Lower leg skin (tissue), 4 donors: ENCODE measurements at regions not wholly inside any gene's neighbourhood (a gene's known extent, or its start where the extent isn't known, plus 50 kb on each side); places are given as distances from the start of the nearest gene placed in this dataset.

Experiments
- DNase-seq, 2 donors: peaks; one replicate each; pipeline ENCODE4 v3.0.0-alpha.2; 2019; ENCODE audit warnings: low spot score in 2 of 2
- H3K4me3 ChIP-seq: fragments of 200-600 bp; sonication (generic); 2 replicates; pipeline ENCODE4 v1.5.1; 2017; ENCODE audit warnings: mild to moderate bottlenecking, low read depth; ENCODE audit not compliant: poor library complexity, severe bottlenecking
- CTCF ChIP-seq, 3 donors: fragments of 450-650 bp; IDR thresholded peaks; one replicate each; pipeline ENCODE4 v1.5.1; 2016; ENCODE audit warnings: antibody characterized with exemption in 3 of 3, mild to moderate bottlenecking in 3 of 3, moderate library complexity in 2 of 3
- POLR2A ChIP-seq, 2 donors: fragments of 450-650 bp; IDR thresholded peaks; one replicate each; pipeline ENCODE4 v1.6.1; 2016 to 2017; ENCODE audit warnings: antibody characterized with exemption in 2 of 2, mild to moderate bottlenecking in 1 of 2, moderate library complexity in 1 of 2
- WGBS, 2 donors: methylation state at CpG; one replicate each; pipeline ENCODE4 v1.1.5; 2018; 5-methylcytosine and 5-hydroxymethylcytosine counted together
- intact Hi-C: fragments of 100-400 bp; cut with DNase I; formaldehyde crosslinking; loops from one replicate; pipeline ENCODE4 v1.15.0; 2023; ENCODE audit warnings: low total_unique reads

DNA sequence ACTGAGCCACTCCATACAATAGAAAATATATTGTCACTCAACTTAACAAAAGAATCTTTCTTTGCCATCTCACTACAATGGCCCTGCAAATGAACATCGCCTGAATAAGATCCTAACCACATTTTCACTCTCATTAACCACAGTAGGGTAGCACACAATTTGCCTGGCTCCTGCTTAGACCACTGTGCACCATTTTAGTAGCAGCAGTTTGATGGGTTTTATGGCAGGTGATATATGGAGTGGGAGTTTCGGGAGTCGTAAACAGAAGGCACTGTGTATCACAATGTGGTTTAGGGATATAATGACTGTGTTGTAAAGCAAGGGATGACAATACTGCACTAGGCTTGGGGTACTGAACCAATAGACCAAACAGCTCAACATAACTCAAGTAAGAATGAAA is 617.4 kb downstream of the BCL11A start:
- no peak for DNase-seq

GRCh38 chr2:59935005-59935404 is 618.4 kb downstream of the BCL11A start:
- DNase-seq, result no peak
- H3K4me3 ChIP-seq, result no peak overlapping the region
- WGBS, 2 donors, result 64 to 68% methylated on average over 2 of the region's 2 CpGs
- intact Hi-C loops, result no loop called here
- TF ChIP-seq CTCF (IDR thresholded peaks at IDR 0.05) (no peak), POLR2A (IDR thresholded peaks at IDR 0.05) (no peak)

More for the DNA sequence above, 617.4 kb downstream of the BCL11A start:
- TF ChIP-seq CTCF (IDR thresholded peaks at IDR 0.05) (no peak), POLR2A (IDR thresholded peaks at IDR 0.05) (no peak)
- no peak overlapping the region for H3K4me3 ChIP-seq
- 79% methylated on average over 3 of the region's 3 CpGs for WGBS, 2 donors
- intact Hi-C loops, result no loop called here

DNA sequence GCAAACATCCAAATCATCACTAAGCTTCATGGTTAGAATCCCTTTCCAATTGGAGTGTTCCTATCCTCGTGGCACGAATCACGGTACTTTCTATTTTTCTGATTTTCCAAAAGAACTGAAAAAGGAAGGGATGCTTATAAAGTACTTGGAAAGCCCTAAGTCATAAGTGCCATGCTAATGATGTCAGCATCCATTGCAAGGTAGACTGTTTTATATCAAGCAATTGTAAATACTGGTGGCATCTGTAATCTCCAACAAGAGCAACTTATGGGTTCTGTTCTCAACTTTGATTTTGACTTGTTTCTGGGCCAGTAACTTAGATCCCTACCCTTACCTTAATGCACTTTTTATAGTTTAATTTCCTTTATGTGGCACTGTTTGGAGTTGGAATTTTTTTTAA is 619.5 kb downstream of the BCL11A start:
- TF ChIP-seq CTCF (IDR thresholded peaks at IDR 0.05) (no peak), POLR2A (IDR thresholded peaks at IDR 0.05) (no peak)
- WGBS, 2 donors, result 51 to 61% methylated on average over 3 of the region's 3 CpGs
- intact Hi-C loops, result no loop called here
- no peak for DNase-seq
- no peak overlapping the region for H3K4me3 ChIP-seq

- WGBS, 2 donors, result 86 to 93% methylated on average over 5 of the region's 5 CpGs
- no peak for TF ChIP-seq CTCF (IDR thresholded peaks at IDR 0.05)
- TF ChIP-seq POLR2A (IDR thresholded peaks at IDR 0.05), result no peak
- intact Hi-C loops, result no loop called here
- DNase-seq, result no peak
- H3K4me3 ChIP-seq, result no peak overlapping the region
These were observed 621.1 kb downstream of the BCL11A start for GRCh38 chr2:59932341-59932740.

DNA sequence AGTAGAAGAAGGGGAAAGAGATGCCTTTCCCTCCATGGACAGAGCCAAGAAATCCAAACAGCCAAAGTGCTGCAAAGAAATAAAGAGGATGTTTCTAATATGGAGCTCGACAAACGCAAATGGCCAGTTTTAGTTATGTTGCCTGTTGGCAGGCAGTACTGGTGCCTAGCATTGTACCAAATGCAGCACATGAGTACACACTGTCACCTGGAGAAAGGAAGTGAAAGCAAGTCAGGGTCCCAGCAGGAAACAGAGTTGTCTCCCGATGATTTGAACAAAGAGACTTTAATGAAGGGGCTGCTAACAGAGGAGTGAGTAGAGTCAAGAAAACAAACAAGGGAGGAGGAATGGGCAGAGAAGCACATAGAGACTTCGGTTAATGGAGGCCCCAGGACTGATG is 623.0 kb downstream of the BCL11A start:
- no peak for TF ChIP-seq CTCF (IDR thresholded peaks at IDR 0.05)
- no peak for TF ChIP-seq POLR2A (IDR thresholded peaks at IDR 0.05)
- 73 to 82% methylated on average over 4 of the region's 4 CpGs for WGBS, 2 donors
- intact Hi-C loops, result no loop called here
- H3K4me3 ChIP-seq, result no peak overlapping the region
- DNase-seq, result no peak

DNA sequence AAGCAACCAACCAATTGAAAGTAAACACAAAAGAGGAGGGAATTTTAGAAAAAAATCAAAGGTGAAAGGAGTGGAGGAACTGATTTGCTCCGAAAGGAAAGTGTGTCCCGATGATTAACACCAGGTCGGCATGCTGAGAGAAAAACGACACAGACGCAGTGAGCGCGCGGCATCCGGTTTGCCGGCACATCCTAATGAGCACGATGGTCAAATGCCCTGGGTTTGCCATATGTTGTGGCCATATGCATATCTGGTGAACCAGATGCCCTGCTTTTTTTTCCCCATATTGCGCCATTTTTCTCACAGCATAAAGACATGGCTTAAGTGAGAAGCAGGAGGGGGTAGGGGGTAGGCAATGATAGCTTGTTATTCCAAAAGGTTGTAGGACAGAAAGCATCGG is 626.7 kb downstream of the BCL11A start:
- intact Hi-C loops, result no loop called here
- DNase-seq, result no peak
- H3K4me3 ChIP-seq, result no peak overlapping the region
- WGBS, 2 donors, result 91 to 93% methylated on average over 13 of the region's 13 CpGs
- TF ChIP-seq CTCF (IDR thresholded peaks at IDR 0.05) (no peak), POLR2A (IDR thresholded peaks at IDR 0.05) (no peak)
